Progenitor cell of endocrine pancreas (in vitro differentiated cells): ENCODE measurements at regions not wholly inside any gene's neighbourhood (a gene's known extent, or its start where the extent isn't known, plus 50 kb on each side); places are given as distances from the start of the nearest gene placed in this dataset.

Experiments
- DNase-seq: peaks from one replicate; pipeline ENCODE4 v3.0.0; 2021; ENCODE audit warnings: low spot score; ENCODE audit not compliant: unreplicated experiment
- H3K27ac Mint-ChIP-seq: 2 replicates; pipeline ENCODE4 v1.8.0; 2021; ENCODE audit warnings: mild to moderate bottlenecking, moderate library complexity, mixed read lengths
- H3K27me3 Mint-ChIP-seq: 2 replicates; pipeline ENCODE4 v1.8.0; 2021; ENCODE audit warnings: mixed read lengths
- H3K36me3 Mint-ChIP-seq: 2 replicates; pipeline ENCODE4 v1.8.0; 2022; ENCODE audit warnings: mixed read lengths; ENCODE audit not compliant: insufficient read depth
- H3K4me1 Mint-ChIP-seq: 2 replicates; pipeline ENCODE4 v1.8.0; 2021; ENCODE audit warnings: low read depth, mixed read lengths
- H3K4me3 Mint-ChIP-seq: 2 replicates; pipeline ENCODE4 v1.8.0; 2021; ENCODE audit warnings: low read depth, mild to moderate bottlenecking, moderate library complexity, mixed read lengths
- H3K9me3 Mint-ChIP-seq: 2 replicates; pipeline ENCODE4 v1.8.0; 2021; ENCODE audit warnings: low read depth, mixed read lengths
- TF ChIP-seq, protein P1 (sequence below): fragments of 200-600 bp; sonication (generic); IDR thresholded peaks from one replicate; pipeline ENCODE4 v1.5.0; 2021; ENCODE audit warnings: antibody characterized with exemption, mild to moderate bottlenecking; ENCODE audit not compliant: unreplicated experiment

DNA sequence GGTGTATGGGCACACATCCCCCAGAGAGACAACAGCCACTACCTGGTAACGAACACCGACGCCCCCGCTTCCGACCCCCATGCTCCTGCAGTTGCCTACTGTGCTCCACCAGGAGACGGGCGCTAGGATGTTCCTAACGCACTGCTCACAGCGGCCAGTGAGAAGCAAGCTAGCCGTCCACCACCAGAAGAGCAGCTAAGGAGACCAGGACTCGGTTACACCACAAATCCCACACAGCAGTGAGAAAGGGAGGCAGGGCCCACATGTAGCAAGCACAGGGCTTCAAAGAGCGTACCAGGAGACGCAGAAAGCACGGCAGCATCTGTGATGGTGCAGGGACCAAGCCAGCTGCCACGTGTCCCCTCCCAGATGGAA is 117.0 kb downstream of the NCOR2 start:
- peaks cover 7% of the 10 kb centered on the region for H3K36me3 Mint-ChIP-seq

DNA sequence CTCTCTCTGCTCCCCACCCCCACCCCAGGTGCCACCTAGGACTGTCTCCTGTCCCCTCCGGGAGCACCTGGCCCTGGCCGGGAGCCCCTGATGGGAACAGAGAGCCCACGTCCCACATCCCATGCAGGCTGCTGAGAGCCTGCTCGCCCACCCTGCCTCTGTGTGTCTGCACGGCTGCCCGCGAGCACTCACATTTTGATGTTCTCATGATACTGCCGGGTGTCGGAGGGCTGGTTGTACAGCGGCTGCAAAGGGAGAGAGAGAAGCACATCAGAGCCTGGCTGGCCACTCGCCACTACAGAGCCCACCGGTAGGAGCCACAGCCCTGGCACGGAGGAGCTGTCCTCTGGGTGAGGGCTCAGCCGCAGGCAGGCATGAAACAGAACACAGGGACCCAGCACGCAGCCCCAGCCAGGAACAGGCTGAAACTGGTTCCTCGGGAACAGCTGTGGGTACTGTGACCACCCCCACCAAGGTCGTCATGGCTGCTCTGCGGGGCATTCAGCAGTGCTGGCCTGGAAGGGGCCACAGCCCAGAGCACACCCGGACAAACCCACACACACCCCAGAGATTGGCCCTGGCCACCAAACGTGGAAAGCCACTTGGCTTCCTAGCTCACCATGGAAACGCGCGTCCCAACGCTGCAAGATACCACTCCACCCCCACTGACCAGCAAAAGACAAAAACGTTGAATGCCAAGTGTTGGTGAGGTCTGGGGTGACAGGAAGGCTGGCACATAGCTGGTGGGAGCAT is 117.6 kb downstream of the NCOR2 start:
- no peak for DNase-seq
- peaks cover 8% of the 10 kb centered on the region for H3K36me3 Mint-ChIP-seq
- no peak overlapping the region for H3K4me3 Mint-ChIP-seq
- no peaks in the 10 kb centered on the region for H3K27me3 Mint-ChIP-seq
- H3K4me1 Mint-ChIP-seq = peaks cover under 1% of the 10 kb centered on the region
- H3K9me3 Mint-ChIP-seq = no peaks in the 10 kb centered on the region
- no peak overlapping the region for H3K27ac Mint-ChIP-seq
- TF ChIP-seq, protein P1, sequence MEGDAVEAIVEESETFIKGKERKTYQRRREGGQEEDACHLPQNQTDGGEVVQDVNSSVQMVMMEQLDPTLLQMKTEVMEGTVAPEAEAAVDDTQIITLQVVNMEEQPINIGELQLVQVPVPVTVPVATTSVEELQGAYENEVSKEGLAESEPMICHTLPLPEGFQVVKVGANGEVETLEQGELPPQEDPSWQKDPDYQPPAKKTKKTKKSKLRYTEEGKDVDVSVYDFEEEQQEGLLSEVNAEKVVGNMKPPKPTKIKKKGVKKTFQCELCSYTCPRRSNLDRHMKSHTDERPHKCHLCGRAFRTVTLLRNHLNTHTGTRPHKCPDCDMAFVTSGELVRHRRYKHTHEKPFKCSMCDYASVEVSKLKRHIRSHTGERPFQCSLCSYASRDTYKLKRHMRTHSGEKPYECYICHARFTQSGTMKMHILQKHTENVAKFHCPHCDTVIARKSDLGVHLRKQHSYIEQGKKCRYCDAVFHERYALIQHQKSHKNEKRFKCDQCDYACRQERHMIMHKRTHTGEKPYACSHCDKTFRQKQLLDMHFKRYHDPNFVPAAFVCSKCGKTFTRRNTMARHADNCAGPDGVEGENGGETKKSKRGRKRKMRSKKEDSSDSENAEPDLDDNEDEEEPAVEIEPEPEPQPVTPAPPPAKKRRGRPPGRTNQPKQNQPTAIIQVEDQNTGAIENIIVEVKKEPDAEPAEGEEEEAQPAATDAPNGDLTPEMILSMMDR = no peak

More for the DNA sequence above, 117.0 kb downstream of the NCOR2 start:
- H3K9me3 Mint-ChIP-seq = no peaks in the 10 kb centered on the region
- H3K4me1 Mint-ChIP-seq = peaks cover 1% of the 10 kb centered on the region
- H3K27me3 Mint-ChIP-seq = no peaks in the 10 kb centered on the region
- H3K27ac Mint-ChIP-seq = no peak overlapping the region
- DNase-seq = no peak
- H3K4me3 Mint-ChIP-seq = no peak overlapping the region
- TF ChIP-seq, protein P1 = no peak

DNA sequence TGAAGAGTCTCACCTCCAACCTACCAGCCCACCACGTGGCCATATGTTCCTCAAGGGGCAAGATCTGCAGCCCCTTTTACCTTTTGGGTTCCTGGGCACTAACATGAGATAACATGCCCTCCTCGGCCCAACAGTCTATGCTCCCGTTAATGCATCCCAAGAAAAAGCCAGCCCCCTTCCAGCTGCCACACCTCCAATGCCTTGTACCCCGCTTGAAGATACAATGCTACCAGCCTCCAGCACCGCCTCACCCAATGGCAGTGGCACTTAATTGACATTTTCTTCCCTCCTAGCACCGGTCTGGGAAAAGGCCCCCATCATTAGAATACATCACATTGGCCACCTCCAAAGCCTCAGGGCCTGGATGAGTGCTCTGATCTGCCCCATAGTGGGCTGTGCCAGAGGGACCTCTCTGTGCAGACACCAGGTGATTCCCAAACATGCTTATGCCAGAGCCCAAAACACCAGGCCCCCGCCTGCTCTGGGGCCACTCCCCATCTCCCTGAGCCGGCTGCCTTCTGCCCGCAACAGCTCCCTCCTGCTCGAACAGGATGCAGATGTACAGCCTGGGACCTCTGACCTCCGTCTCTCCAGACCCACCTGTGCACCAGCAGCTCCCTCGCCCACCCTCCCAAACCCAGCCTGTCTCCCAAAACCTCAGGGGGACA is 118.3 kb downstream of the NCOR2 start:
- Mint-ChIP-seq H3K27me3 (no peaks in the 10 kb centered on the region), H3K27ac (peak overlapping the region; percentile 28), H3K4me1 (no peaks in the 10 kb centered on the region), H3K9me3 (no peaks in the 10 kb centered on the region), H3K4me3 (no peak overlapping the region), H3K36me3 (peaks cover 12% of the 10 kb centered on the region)
- no peak for DNase-seq
- TF ChIP-seq, protein P1 = no peak

DNA sequence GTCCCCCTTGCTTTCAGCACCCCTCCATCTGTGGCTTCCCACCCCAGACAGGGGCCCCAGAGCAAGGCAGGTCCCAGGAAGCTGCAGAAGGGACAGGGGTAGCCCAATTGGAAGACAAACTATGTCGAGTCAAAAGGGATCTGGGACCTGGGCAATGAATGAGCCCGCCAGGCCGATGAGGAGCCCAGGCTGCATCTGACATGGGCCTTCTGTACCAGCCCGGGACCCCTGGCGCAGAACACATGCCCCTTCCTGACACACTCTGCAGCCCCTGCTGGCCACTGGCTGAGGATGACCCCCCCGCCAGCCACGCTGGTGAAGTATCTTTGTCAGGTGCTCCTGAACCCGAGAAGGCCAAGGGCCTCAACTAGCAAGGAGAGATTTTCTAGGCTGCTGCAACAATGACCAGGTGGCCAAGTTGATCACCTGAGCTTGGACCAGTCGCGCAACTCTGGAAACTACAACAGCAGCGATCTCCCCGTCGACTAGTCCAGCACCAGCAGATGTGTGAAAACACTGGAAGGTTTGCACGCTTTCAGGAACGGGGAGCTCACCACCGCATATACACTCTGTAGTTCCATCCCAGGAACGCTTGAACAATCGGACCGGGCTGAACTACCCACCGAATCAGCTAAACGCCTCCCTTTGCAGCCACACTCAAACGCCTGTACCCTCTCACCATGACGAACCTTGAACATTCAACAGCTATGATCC is 119.0 kb downstream of the NCOR2 start:
- Mint-ChIP-seq H3K36me3 (peaks cover 15% of the 10 kb centered on the region), H3K27ac (peak overlapping the region; percentile 28), H3K4me1 (no peaks in the 10 kb centered on the region), H3K9me3 (no peaks in the 10 kb centered on the region), H3K4me3 (no peak overlapping the region), H3K27me3 (no peaks in the 10 kb centered on the region)
- TF ChIP-seq, protein P1 = no peak
- DNase-seq = no peak

DNA sequence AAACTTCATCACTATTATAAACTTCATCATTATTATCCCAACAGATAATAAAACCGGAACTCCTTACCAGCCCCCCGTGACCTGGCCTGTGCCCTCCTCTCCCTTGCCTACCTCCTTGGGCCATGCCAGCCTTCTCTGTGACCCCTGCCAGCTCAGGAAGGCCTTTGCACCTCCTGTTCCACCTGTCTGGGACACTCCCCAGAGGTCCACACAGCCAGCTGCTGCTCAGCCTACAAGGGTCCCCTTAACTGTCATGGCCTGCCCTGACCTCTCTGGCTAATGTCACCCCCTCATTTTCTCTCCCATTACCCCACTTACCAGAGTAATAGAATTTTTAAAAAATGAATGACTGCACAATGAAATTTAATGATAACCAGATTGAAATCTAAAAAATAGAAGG is 121.0 kb downstream of the NCOR2 start:
- Mint-ChIP-seq H3K9me3 (no peaks in the 10 kb centered on the region), H3K36me3 (peaks cover 22% of the 10 kb centered on the region), H3K4me1 (peaks cover under 1% of the 10 kb centered on the region), H3K27ac (no peak overlapping the region), H3K27me3 (no peaks in the 10 kb centered on the region), H3K4me3 (no peak overlapping the region)
- TF ChIP-seq, protein P1 = no peak
- DNase-seq = no peak
